SK-N-SH (cell line): ENCODE measurements at regions not wholly inside any gene's neighbourhood (a gene's known extent, or its start where the extent isn't known, plus 50 kb on each side); places are given as distances from the start of the nearest gene placed in this dataset.

Source experiments
- CTCF ChIA-PET: fragments of 300-600, 350-600 bp; formaldehyde crosslinking; extraction: SDS; loops from one replicate; lab custom pipeline; 2021; lab: Yijun Ruan, JAX
- POLR2A ChIA-PET: fragments of 350-600 bp; sonication (Branson Sonifier 250); formaldehyde crosslinking; extraction: SDS; loops from one replicate; lab custom pipeline; 2020; ENCODE audit warnings: antibody characterized with exemption, inconsistent platforms; lab: Yijun Ruan, JAX
- DNase-seq: peaks from one replicate; pipeline ENCODE4 v3.0.0; 2012
- H2AFZ ChIP-seq: fragments of 200-600 bp; sonication (generic); 2 replicates; pipeline ENCODE4 v1.8.1; 2016; ENCODE audit warnings: antibody characterized with exemption, mild to moderate bottlenecking, low read depth
- H3F3A ChIP-seq: fragments of 200-600 bp; sonication (generic); replicated peaks from 2 replicates; pipeline ENCODE3; 2016; ENCODE audit warnings: antibody characterized with exemption, mild to moderate bottlenecking; ENCODE audit not compliant: insufficient read depth
- H3K27ac ChIP-seq, 2 experiments: fragments of 200-500 bp in 1 of 2; fragments of 200-600 bp in 1 of 2; sonication (Bioruptor generic) in 1 of 2; sonication (generic), shearing (Covaris generic) in 1 of 2; 2 replicates each; pipeline versions ENCODE4 v1.5.1 to v1.6.1; 2014 to 2016; ENCODE audit warnings: low read depth in 2 of 2, inconsistent platforms in 1 of 2, low read length in 1 of 2, mild to moderate bottlenecking in 1 of 2, mixed read lengths in 1 of 2
- H3K27me3 ChIP-seq: fragments of 200-600 bp; sonication (generic), shearing (Covaris generic); 2 replicates; pipeline ENCODE4 v1.6.1; 2016; ENCODE audit warnings: mixed run types; ENCODE audit not compliant: insufficient read depth
- H3K36me3 ChIP-seq, 2 experiments: fragments of 200-500 bp in 1 of 2; fragments of 200-600 bp in 1 of 2; sonication (Bioruptor generic) in 1 of 2; sonication (generic) in 1 of 2; replicated peaks in 1 of 2; 2 replicates each; pipeline versions ENCODE3 to v1.5.1; 2014 to 2016; ENCODE audit warnings: low read length in 1 of 2, mild to moderate bottlenecking in 1 of 2; ENCODE audit not compliant: insufficient read depth in 2 of 2, control insufficient read depth in 1 of 2
- H3K4me1 ChIP-seq, 2 experiments: fragments of 200-500 bp in 1 of 2; fragments of 200-600 bp in 1 of 2; sonication (Bioruptor generic) in 1 of 2; sonication (generic), shearing (Covaris generic) in 1 of 2; 2 replicates each; pipeline versions ENCODE4 v1.5.1 to v1.6.1; 2014 to 2016; ENCODE audit warnings: low read depth in 1 of 2, low read length in 1 of 2, mixed run types in 1 of 2; ENCODE audit not compliant: insufficient read depth in 2 of 2, control insufficient read depth in 1 of 2
- H3K4me2 ChIP-seq: fragments of 200-600 bp; sonication (generic), shearing (Covaris generic); 2 replicates; pipeline ENCODE4 v1.6.1; 2017; ENCODE audit warnings: mixed run types
- H3K4me3 ChIP-seq, 2 experiments: fragments of 200-500 bp in 1 of 2; fragments of 200-600 bp in 1 of 2; sonication (Bioruptor generic) in 1 of 2; sonication (generic), shearing (Covaris generic) in 1 of 2; 2 replicates each; pipeline versions ENCODE4 v1.5.1 to v1.8.1; 2014 to 2016; ENCODE audit warnings: low read depth in 2 of 2, inconsistent platforms in 1 of 2, low read length in 1 of 2, mild to moderate bottlenecking in 1 of 2, mixed read lengths in 1 of 2, moderate library complexity in 1 of 2
- H3K79me2 ChIP-seq: fragments of 200-600 bp; sonication (generic); 2 replicates; pipeline ENCODE4 v1.8.1; 2017; ENCODE audit warnings: mild to moderate bottlenecking; ENCODE audit not compliant: insufficient read depth
- H3K9ac ChIP-seq: fragments of 200-600 bp; sonication (generic); 2 replicates; pipeline ENCODE4 v1.6.1; 2017; ENCODE audit warnings: mixed run types
- H3K9me2 ChIP-seq: fragments of 200-600 bp; sonication (generic); 2 replicates; pipeline ENCODE4 v1.6.1; 2017; ENCODE audit warnings: mixed run types
- H3K9me3 ChIP-seq: fragments of 200-600 bp; sonication (generic); 2 replicates; pipeline ENCODE4 v1.6.1; 2017; ENCODE audit warnings: mixed run types, mild to moderate bottlenecking, moderate library complexity
- H4K20me1 ChIP-seq: fragments of 200-600 bp; sonication (generic); 2 replicates; pipeline ENCODE4 v1.6.1; 2017; ENCODE audit warnings: mild to moderate bottlenecking, mixed run types; ENCODE audit not compliant: insufficient read depth
- CHD2 ChIP-seq: fragments of 150-350 bp; IDR thresholded peaks from 2 replicates; pipeline ENCODE4 v1.6.1; 2018; ENCODE audit warnings: low read length; ENCODE audit not compliant: partially characterized antibody
- ELF1 ChIP-seq: IDR thresholded peaks from 2 replicates; pipeline ENCODE4 v1.4.0; 2012
- EP300 ChIP-seq, 2 experiments: IDR thresholded peaks; 2 replicates each; pipeline versions ENCODE4 v1.4.0 to v1.6.1; 2012; ENCODE audit warnings: borderline replicate concordance in 1 of 2, low read depth in 1 of 2, low read length in 1 of 2
- EZH2phosphoT487 ChIP-seq: fragments of 200-600 bp; sonication (generic); IDR thresholded peaks from 2 replicates; pipeline ENCODE4 v1.6.1; 2017; ENCODE audit warnings: low read depth, mixed run types, mild to moderate bottlenecking, antibody characterized with exemption, moderate library complexity, borderline replicate concordance
- FOSL2 ChIP-seq: IDR thresholded peaks from 2 replicates; pipeline ENCODE4 v1.4.0; 2012; ENCODE audit warnings: low read depth, mild to moderate bottlenecking, moderate library complexity, borderline replicate concordance
- FOXJ3 ChIP-seq: sonication (generic); formaldehyde crosslinking; IDR thresholded peaks from 2 replicates; pipeline ENCODE4 v1.5.1; 2020; ENCODE audit warnings: mild to moderate bottlenecking, missing genetic modification reagents
- MEF2A ChIP-seq: IDR thresholded peaks from 2 replicates; pipeline ENCODE4 v1.4.0; 2012; ENCODE audit warnings: low read depth, borderline replicate concordance
- MXI1 ChIP-seq: IDR thresholded peaks from 2 replicates; pipeline ENCODE4 v1.6.1; 2012; ENCODE audit warnings: mild to moderate bottlenecking, low read depth, low read length, improper control_type of control experiment
- NFIC ChIP-seq: IDR thresholded peaks from 2 replicates; pipeline ENCODE4 v1.4.0; 2012; ENCODE audit warnings: borderline replicate concordance
- NRF1 ChIP-seq: IDR thresholded peaks from 2 replicates; pipeline ENCODE4 v1.6.1; 2012; ENCODE audit warnings: low read depth, mild to moderate bottlenecking, low read length
- PBX3 ChIP-seq: IDR thresholded peaks from 2 replicates; pipeline ENCODE4; 2012
- POLR2AphosphoS5 ChIP-seq: IDR thresholded peaks from 2 replicates; pipeline ENCODE4 v1.6.1; 2012; ENCODE audit warnings: low read depth, low read length
- RCOR1 ChIP-seq: fragments of 150-350 bp; IDR thresholded peaks from 2 replicates; pipeline ENCODE4 v1.6.1; 2017; ENCODE audit warnings: antibody characterized with exemption, low read length
- RFX5 ChIP-seq: IDR thresholded peaks from 2 replicates; pipeline ENCODE4 v1.6.1; 2012; ENCODE audit warnings: mild to moderate bottlenecking, improper control_type of control experiment, low read length
- RXRA ChIP-seq: IDR thresholded peaks from 2 replicates; pipeline ENCODE4 v1.4.0; 2012; ENCODE audit warnings: low read depth, mild to moderate bottlenecking, borderline replicate concordance
- SIN3A ChIP-seq: IDR thresholded peaks from 2 replicates; pipeline ENCODE4 v1.6.1; 2012; ENCODE audit warnings: low read depth, mild to moderate bottlenecking, low read length, moderate library complexity, borderline replicate concordance
- SMC3 ChIP-seq: IDR thresholded peaks from 2 replicates; pipeline ENCODE4 v1.6.1; 2012; ENCODE audit warnings: low read depth, low read length, improper control_type of control experiment
- TCF12 ChIP-seq: IDR thresholded peaks from 2 replicates; pipeline ENCODE4 v1.4.0; 2012
- TEAD4 ChIP-seq: IDR thresholded peaks from 2 replicates; pipeline ENCODE4 v1.4.0; 2012; ENCODE audit warnings: mild to moderate bottlenecking, borderline replicate concordance; ENCODE audit not compliant: insufficient read depth
- WGBS: methylation state at CpG from one replicate; pipeline ENCODE4 v1.1.6; 2017; ENCODE audit warnings: low lambda C conversion rate; 5-methylcytosine and 5-hydroxymethylcytosine counted together
- TF ChIP-seq, protein P1 (sequence below): IDR thresholded peaks from 2 replicates; pipeline ENCODE4 v1.4.0; 2012; ENCODE audit warnings: low read depth
- TF ChIP-seq, protein P2 (sequence below): fragments of 150-350 bp; IDR thresholded peaks from 2 replicates; pipeline ENCODE4 v1.6.1; 2017; ENCODE audit warnings: antibody characterized with exemption, low read length, low read depth, borderline replicate concordance
- TF ChIP-seq, protein P3 (sequence below): fragments of 200-600 bp; sonication (generic); IDR thresholded peaks from 2 replicates; pipeline ENCODE4 v1.6.1; 2017; ENCODE audit warnings: antibody characterized with exemption, mild to moderate bottlenecking, moderate library complexity

DNA sequence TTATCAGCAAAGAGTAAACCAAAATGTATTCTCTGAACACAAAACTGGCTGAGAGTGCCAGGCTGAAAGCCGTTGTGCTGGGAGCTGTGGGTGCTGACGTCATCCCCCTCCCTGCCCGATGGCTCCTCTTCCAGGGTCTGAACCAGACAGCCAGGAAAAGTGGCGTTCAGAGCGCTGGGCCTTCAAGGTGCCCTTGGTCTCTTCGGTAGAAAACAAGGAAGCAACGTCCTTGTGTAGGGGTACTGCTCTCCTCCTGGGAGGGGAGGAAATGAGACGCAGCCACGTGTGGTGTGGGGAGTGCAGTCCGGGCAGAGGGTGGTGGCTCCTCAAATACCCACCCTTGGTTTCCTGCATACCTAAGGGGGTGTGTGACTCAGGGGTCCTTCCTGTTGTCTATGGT lies 394.7 kb downstream of the SEC14L1 start:
- POLR2A ChIA-PET: no interaction called here
- no peak for DNase-seq
- no peak overlapping the region for H3K4me3 ChIP-seq
- no peaks in the 10 kb centered on the region for H3K9me2 ChIP-seq
- H3K27me3 ChIP-seq: peaks cover 40% of the 10 kb centered on the region; the same call in 1 of the 2 replicates
- no peaks in the 10 kb centered on the region for H3K79me2 ChIP-seq
- H3K4me1 ChIP-seq: no peaks in the 10 kb centered on the region; a peak in 1 of 4 replicates
- H3F3A ChIP-seq: no peaks in the 10 kb centered on the region
- CTCF ChIA-PET: no interaction called here
- H4K20me1 ChIP-seq: no peaks in the 10 kb centered on the region
- WGBS: 65% methylated on average over 10 of the region's 10 CpGs
- no peak overlapping the region for H3K9ac ChIP-seq
- no peaks in the 10 kb centered on the region for H3K9me3 ChIP-seq
- no peak for TF ChIP-seq EP300 (IDR thresholded peaks at IDR 0.05; ENCODE audit: borderline replicate concordance in 1 of 2, low read depth in 1 of 2, low read length in 1 of 2)
- no peak for TF ChIP-seq TCF12
- no peak for TF ChIP-seq RCOR1
- no peak for TF ChIP-seq RXRA
- no peak for TF ChIP-seq TEAD4
- TF ChIP-seq, protein P1, sequence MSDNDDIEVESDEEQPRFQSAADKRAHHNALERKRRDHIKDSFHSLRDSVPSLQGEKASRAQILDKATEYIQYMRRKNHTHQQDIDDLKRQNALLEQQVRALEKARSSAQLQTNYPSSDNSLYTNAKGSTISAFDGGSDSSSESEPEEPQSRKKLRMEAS: no peak
- TF ChIP-seq NFIC: no peak
- TF ChIP-seq, protein P2, sequence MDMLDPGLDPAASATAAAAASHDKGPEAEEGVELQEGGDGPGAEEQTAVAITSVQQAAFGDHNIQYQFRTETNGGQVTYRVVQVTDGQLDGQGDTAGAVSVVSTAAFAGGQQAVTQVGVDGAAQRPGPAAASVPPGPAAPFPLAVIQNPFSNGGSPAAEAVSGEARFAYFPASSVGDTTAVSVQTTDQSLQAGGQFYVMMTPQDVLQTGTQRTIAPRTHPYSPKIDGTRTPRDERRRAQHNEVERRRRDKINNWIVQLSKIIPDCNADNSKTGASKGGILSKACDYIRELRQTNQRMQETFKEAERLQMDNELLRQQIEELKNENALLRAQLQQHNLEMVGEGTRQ: no peak
- H3K27ac ChIP-seq: no peak overlapping the region
- H2AFZ ChIP-seq: no peak overlapping the region
- no peaks in the 10 kb centered on the region for H3K36me3 ChIP-seq
- no peak overlapping the region for H3K4me2 ChIP-seq

DNA sequence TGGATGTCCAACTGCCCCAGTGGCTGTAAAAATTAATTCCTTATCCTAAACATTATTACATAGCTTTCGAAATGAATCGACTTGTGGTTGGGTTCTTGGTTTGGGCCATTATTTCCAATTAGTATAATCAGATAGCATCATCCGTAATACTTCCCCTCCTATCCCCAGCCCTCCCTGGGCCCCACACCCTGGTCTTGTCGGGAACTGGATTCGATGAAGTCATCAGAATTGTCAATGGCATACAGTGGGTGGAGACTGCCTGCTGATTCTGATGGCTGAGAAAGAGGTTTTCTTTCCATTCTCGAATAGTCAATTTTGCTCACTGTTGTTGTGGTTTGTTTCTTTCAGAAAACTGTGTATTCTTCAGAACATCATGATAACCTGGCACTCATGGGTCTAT lies 395.1 kb downstream of the SEC14L1 start:
- Histone ChIP-seq H3K9ac (no peak overlapping the region), H3K4me3 (no peak overlapping the region), H3K36me3 (no peaks in the 10 kb centered on the region), H3K4me1 (no peaks in the 10 kb centered on the region; a peak in 1 of 4 replicates), H2AFZ (no peak overlapping the region), H3K9me3 (no peaks in the 10 kb centered on the region), H3K9me2 (no peaks in the 10 kb centered on the region), H3K4me2 (no peak overlapping the region), H3K27ac (no peak overlapping the region), H3F3A (no peaks in the 10 kb centered on the region), H3K27me3 (peaks cover 45% of the 10 kb centered on the region; the same call in 1 of the 2 replicates), H4K20me1 (no peaks in the 10 kb centered on the region), H3K79me2 (no peaks in the 10 kb centered on the region)
- no peak for DNase-seq
- TF ChIP-seq MEF2A (no peak), MXI1 (no peak), EZH2phosphoT487 (no peak), POLR2AphosphoS5 (no peak), CHD2 (no peak), ELF1 (no peak), RFX5 (no peak), FOXJ3 (no peak), NRF1 (no peak), SIN3A (no peak), FOSL2 (no peak), PBX3 (no peak), SMC3 (no peak), RXRA (no peak), TCF12 (no peak)
- TF ChIP-seq, protein P3, sequence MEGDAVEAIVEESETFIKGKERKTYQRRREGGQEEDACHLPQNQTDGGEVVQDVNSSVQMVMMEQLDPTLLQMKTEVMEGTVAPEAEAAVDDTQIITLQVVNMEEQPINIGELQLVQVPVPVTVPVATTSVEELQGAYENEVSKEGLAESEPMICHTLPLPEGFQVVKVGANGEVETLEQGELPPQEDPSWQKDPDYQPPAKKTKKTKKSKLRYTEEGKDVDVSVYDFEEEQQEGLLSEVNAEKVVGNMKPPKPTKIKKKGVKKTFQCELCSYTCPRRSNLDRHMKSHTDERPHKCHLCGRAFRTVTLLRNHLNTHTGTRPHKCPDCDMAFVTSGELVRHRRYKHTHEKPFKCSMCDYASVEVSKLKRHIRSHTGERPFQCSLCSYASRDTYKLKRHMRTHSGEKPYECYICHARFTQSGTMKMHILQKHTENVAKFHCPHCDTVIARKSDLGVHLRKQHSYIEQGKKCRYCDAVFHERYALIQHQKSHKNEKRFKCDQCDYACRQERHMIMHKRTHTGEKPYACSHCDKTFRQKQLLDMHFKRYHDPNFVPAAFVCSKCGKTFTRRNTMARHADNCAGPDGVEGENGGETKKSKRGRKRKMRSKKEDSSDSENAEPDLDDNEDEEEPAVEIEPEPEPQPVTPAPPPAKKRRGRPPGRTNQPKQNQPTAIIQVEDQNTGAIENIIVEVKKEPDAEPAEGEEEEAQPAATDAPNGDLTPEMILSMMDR: no peak
- ChIA-PET POLR2A (no interaction called here), CTCF (interaction anchor here (1.0 to 2.1 kb wide), 2 partner anchors 270 to 483 kb away, joined by 3 to 8 read pairs; no protein-coding TSS in a partner anchor)
- WGBS: 63% methylated on average over 6 of the region's 6 CpGs
